ENCODE measurements at regions not wholly inside any gene's neighbourhood (a gene's known extent, or its start where the extent isn't known, plus 50 kb on each side); places are given as distances from the start of the nearest gene placed in this dataset.

DNA sequence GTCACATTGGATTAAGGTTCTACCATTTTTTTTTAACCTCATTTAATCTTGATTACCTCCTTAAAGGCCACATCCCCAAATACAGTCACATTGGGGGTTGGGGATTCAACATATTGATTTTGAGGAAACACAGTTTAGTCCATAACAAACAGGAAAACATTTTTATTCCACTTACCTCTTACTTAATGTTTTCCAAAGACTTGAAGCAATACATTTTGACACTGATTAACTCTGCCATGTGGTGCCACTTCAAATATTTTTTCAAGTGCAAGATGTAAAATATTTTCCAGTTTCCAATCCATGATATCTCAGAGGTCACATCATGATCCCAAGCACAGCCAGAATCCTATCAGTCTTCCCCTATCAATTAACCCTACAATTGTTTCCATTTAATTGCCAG, 548.0 kb downstream of the CSNK1G3 start:
- H4K8ac ChIP-seq (ENCODE audit: extremely low read depth, insufficient read depth, low read length): no peak overlapping the region
- no peak overlapping the region for H3K18ac ChIP-seq (ENCODE audit: extremely low read depth, low read length)
- no peak overlapping the region for H3K4me2 ChIP-seq (ENCODE audit: insufficient read depth in 1 of 2, low read depth in 2 of 2, low read length in 2 of 2)
- ChIA-PET CTCF (ENCODE audit: partially characterized antibody) (interaction anchor here (0.7 to 0.8 kb wide), 2 partner anchors 9 to 27 kb away, joined by 3 read pairs; no protein-coding TSS in a partner anchor), POLR2A (ENCODE audit: partially characterized antibody) (no interaction called here)
- no peaks in the 10 kb centered on the region for H4K20me1 ChIP-seq (replicated peaks in 1 of 2; ENCODE audit: control insufficient read depth in 1 of 2, insufficient read depth in 2 of 2, low read length in 2 of 2)
- no peak overlapping the region for H4K5ac ChIP-seq (ENCODE audit: insufficient read length, low read depth, low read length)
- DNase-seq (ENCODE audit: low read depth in 1 of 2, low spot score in 2 of 2) (no peak), FAIRE-seq (no peak)
- H3K36me3 ChIP-seq (ENCODE audit: control insufficient read depth in 2 of 4, insufficient read depth in 4 of 4, low read length in 3 of 4): no peaks in the 10 kb centered on the region
- H3K56ac ChIP-seq (replicated peaks; ENCODE audit: insufficient read length, low read depth, low read length): no peak overlapping the region
- H2BK120ac ChIP-seq (replicated peaks; ENCODE audit: low read depth, low read length): no peak overlapping the region
- no peak overlapping the region for H3K23ac ChIP-seq (ENCODE audit: insufficient read length)
- no peak overlapping the region for H4K91ac ChIP-seq (replicated peaks; ENCODE audit: insufficient read length, low read length)
- no peaks in the 10 kb centered on the region for H3K4me1 ChIP-seq (replicated peaks in 1 of 4; ENCODE audit: control insufficient read depth in 3 of 4, insufficient read depth in 4 of 4, low read length in 3 of 4)
- H3K14ac ChIP-seq (ENCODE audit: insufficient read length): no peak overlapping the region
- H2BK12ac ChIP-seq (ENCODE audit: low read depth, low read length): no peak overlapping the region
- H3K4ac ChIP-seq (replicated peaks; ENCODE audit: insufficient read length, low read depth, low read length): no peak overlapping the region
- H3K79me2 ChIP-seq (ENCODE audit: control insufficient read depth in 1 of 2, insufficient read depth in 2 of 2, low read length in 2 of 2): no peaks in the 10 kb centered on the region
- no peak overlapping the region for H3K4me3 ChIP-seq (ENCODE audit: extremely low read depth in 1 of 4, insufficient read depth in 2 of 4, low read depth in 3 of 4, low read length in 4 of 4)
- 0 out of 7 replicates have a peak, but pooled peaks cover 0 to 2% (median 0%) of the 10 kb centered on the region in 4 experiments for H3K27me3 ChIP-seq (replicated peaks in 1 of 4; ENCODE audit: control insufficient read depth in 3 of 4, extremely low read depth in 1 of 4, insufficient read depth in 3 of 4, low read length in 3 of 4)
- no peaks in the 10 kb centered on the region for H3K79me1 ChIP-seq (ENCODE audit: low read depth, low read length)
- no peaks in the 10 kb centered on the region for H3K23me2 ChIP-seq (ENCODE audit: low read depth, low read length)
- H3K9ac ChIP-seq (replicated peaks in 1 of 4; ENCODE audit: extremely low read depth in 1 of 4, low read depth in 3 of 4, low read length in 3 of 4): no peak overlapping the region
- no peak overlapping the region for H2BK5ac ChIP-seq (ENCODE audit: low read depth, low read length)
- H2AFZ ChIP-seq (ENCODE audit: low read length): no peak overlapping the region
- H2BK15ac ChIP-seq (ENCODE audit: low read length): no peak overlapping the region
- no peaks in the 10 kb centered on the region for H3K9me3 ChIP-seq (ENCODE audit: insufficient read depth in 2 of 2, low read depth in 1 of 2, low read length in 1 of 2)
- no peak overlapping the region for H3K27ac ChIP-seq (ENCODE audit: low read depth, low read length)
- no peak overlapping the region for H2AK5ac ChIP-seq (ENCODE audit: low read depth, low read length)
- H2BK20ac ChIP-seq (ENCODE audit: low read length): no peak overlapping the region
- TF ChIP-seq ZNF274 (IDR thresholded peaks at IDR 0.05; ENCODE audit: borderline replicate concordance, extremely low read depth, low read length) (no peak), TAF7 (optimal IDR thresholded peaks at IDR 0.05; ENCODE audit: borderline replicate concordance, low read depth, low read length) (no peak), CHD1 (IDR thresholded peaks at IDR 0.05; ENCODE audit: low read depth, low read length) (no peak), NANOG (IDR thresholded peaks at IDR 0.05; ENCODE audit: insufficient read depth, low read depth, low read length, poor library complexity, severe bottlenecking) (no peak), EZH2 (IDR thresholded peaks at IDR 0.05; ENCODE audit: low read depth, low read length, severe bottlenecking) (no peak), SRF (IDR thresholded peaks at IDR 0.05; ENCODE audit: low read depth, low read length) (no peak), HDAC6 (IDR thresholded peaks at IDR 0.05; ENCODE audit: low read depth, low read length) (no peak), SIN3A (conservative IDR thresholded peaks at IDR 0.05 in 1 of 2, IDR thresholded peaks at IDR 0.05 in 1 of 2; ENCODE audit: low read depth in 1 of 2, low read length in 2 of 2) (no peak), RXRA (IDR thresholded peaks at IDR 0.05; ENCODE audit: insufficient read depth, low read depth, low read length) (no peak), RFX5 (IDR thresholded peaks at IDR 0.05; ENCODE audit: borderline replicate concordance, low read depth, low read length) (no peak), SP4 (IDR thresholded peaks at IDR 0.05; ENCODE audit: low read length) (no peak), SIX5 (IDR thresholded peaks at IDR 0.05; ENCODE audit: low read depth, low read length) (no peak), CBX5 (IDR thresholded peaks at IDR 0.05; ENCODE audit: low read depth, low read length) (no peak), TBP (IDR thresholded peaks at IDR 0.05; ENCODE audit: low read depth, low read length) (no peak), BRCA1 (IDR thresholded peaks at IDR 0.05; ENCODE audit: low read depth, low read length) (no peak), TEAD4 (IDR thresholded peaks at IDR 0.05; ENCODE audit: low read depth, low read length) (no peak), YY1 (IDR thresholded peaks at IDR 0.05; ENCODE audit: low read depth, low read length) (no peak)

Measured in H1 (cell line).